Esophagus muscularis mucosa (tissue), 4 donors: ENCODE measurements at regions not wholly inside any gene's neighbourhood (a gene's known extent, or its start where the extent isn't known, plus 50 kb on each side); places are given as distances from the start of the nearest gene placed in this dataset.

Experiments used
- CTCF ChIP-seq, 3 experiments: fragments of 200-600 bp in 2 of 3; fragments of 450-650 bp in 1 of 3; sonication (generic) in 2 of 3; IDR thresholded peaks; one replicate each; pipeline ENCODE4 v1.5.1; 2017 to 2019; ENCODE audit warnings: antibody characterized with exemption in 3 of 3, mild to moderate bottlenecking in 2 of 3, moderate library complexity in 1 of 3
- EP300 ChIP-seq: sonication (generic); formaldehyde crosslinking; IDR thresholded peaks from one replicate; pipeline ENCODE4 v1.6.1; 2017; ENCODE audit warnings: antibody characterized with exemption
- POLR2A ChIP-seq: fragments of 450-650 bp; IDR thresholded peaks from one replicate; pipeline ENCODE4 v1.6.1; 2017; ENCODE audit warnings: antibody characterized with exemption, moderate library complexity, mild to moderate bottlenecking, low read depth

- TF ChIP-seq EP300, result no peak
- no peak for TF ChIP-seq CTCF (IDR thresholded peaks at IDR 0.05)
- no peak for TF ChIP-seq POLR2A
Observed at GRCh38 chr4:162522724-162523123, 358.9 kb upstream of the FSTL5 start.
